H9 (cell line): ENCODE measurements at regions not wholly inside any gene's neighbourhood (a gene's known extent, or its start where the extent isn't known, plus 50 kb on each side); places are given as distances from the start of the nearest gene placed in this dataset.

ENCODE experiments used
- DNase-seq: peaks from one replicate; pipeline ENCODE4 v3.0.0-alpha.2; 2017
- H2AFZ ChIP-seq: one replicate; pipeline ENCODE4 v1.6.1; 2013; ENCODE audit warnings: mild to moderate bottlenecking, low read length, control low read depth, moderate library complexity
- H2AK5ac ChIP-seq: 2 replicates; pipeline ENCODE4 v1.6.1; 2013; ENCODE audit warnings: low read length, control low read depth, mixed read lengths; ENCODE audit not compliant: insufficient read length
- H2BK120ac ChIP-seq: one replicate; pipeline ENCODE4 v1.6.1; 2013; ENCODE audit warnings: low read depth, mild to moderate bottlenecking, low read length, control low read depth, inconsistent platforms; ENCODE audit not compliant: poor library complexity, severe bottlenecking
- H2BK12ac ChIP-seq: 2 replicates; pipeline ENCODE4 v1.6.1; 2013; ENCODE audit warnings: low read length, control low read depth, mixed read lengths, low read depth; ENCODE audit not compliant: insufficient read length
- H2BK15ac ChIP-seq: 2 replicates; pipeline ENCODE4 v1.6.1; 2013; ENCODE audit warnings: low read depth, low read length, control low read depth
- H2BK20ac ChIP-seq: one replicate; pipeline ENCODE4 v1.6.1; 2013; ENCODE audit warnings: low read depth, mild to moderate bottlenecking, low read length, control low read depth, inconsistent platforms; ENCODE audit not compliant: poor library complexity, severe bottlenecking
- H2BK5ac ChIP-seq: 2 replicates; pipeline ENCODE4 v1.6.1; 2013; ENCODE audit warnings: low read length, control low read depth, mixed read lengths; ENCODE audit not compliant: insufficient read length
- H3K14ac ChIP-seq: 2 replicates; pipeline ENCODE4 v1.6.1; 2013; ENCODE audit warnings: low read length, control low read depth; ENCODE audit not compliant: insufficient read depth
- H3K18ac ChIP-seq: 2 replicates; pipeline ENCODE4 v1.6.1; 2013; ENCODE audit warnings: low read depth, mild to moderate bottlenecking, mixed read lengths, low read length, control low read depth; ENCODE audit not compliant: insufficient read length
- H3K23ac ChIP-seq: 2 replicates; pipeline ENCODE4 v1.6.1; 2013; ENCODE audit warnings: low read length, control low read depth, mixed read lengths, low read depth; ENCODE audit not compliant: insufficient read length
- H3K23me2 ChIP-seq: 2 replicates; pipeline ENCODE4 v1.6.1; 2013; ENCODE audit warnings: low read depth, mild to moderate bottlenecking, mixed read lengths, low read length, control low read depth; ENCODE audit not compliant: insufficient read length, poor library complexity, severe bottlenecking
- H3K27ac ChIP-seq: 2 replicates; pipeline ENCODE4 v1.5.1; 2013; ENCODE audit warnings: low read length, control low read depth, mixed read lengths, low read depth; ENCODE audit not compliant: insufficient read length
- H3K27me3 ChIP-seq: 2 replicates; pipeline ENCODE4 v1.6.1; 2013; ENCODE audit warnings: low read length, control low read depth, inconsistent platforms; ENCODE audit not compliant: insufficient read depth
- H3K4ac ChIP-seq: 2 replicates; pipeline ENCODE4 v1.6.1; 2013; ENCODE audit warnings: low read depth, mild to moderate bottlenecking, control low read depth, inconsistent platforms, low read length, moderate library complexity
- H3K4me1 ChIP-seq: 2 replicates; pipeline ENCODE4 v1.6.1; 2013; ENCODE audit warnings: low read length, control low read depth, inconsistent platforms; ENCODE audit not compliant: insufficient read depth
- H3K4me2 ChIP-seq: 2 replicates; pipeline ENCODE4 v1.6.1; 2013; ENCODE audit warnings: low read length, control low read depth, mixed read lengths; ENCODE audit not compliant: insufficient read length, insufficient read depth
- H3K56ac ChIP-seq: 2 replicates; pipeline ENCODE4 v1.6.1; 2013; ENCODE audit warnings: low read depth, mild to moderate bottlenecking, mixed read lengths, low read length, control low read depth; ENCODE audit not compliant: insufficient read length
- H3K79me1 ChIP-seq: 2 replicates; pipeline ENCODE4 v1.6.1; 2013; ENCODE audit warnings: low read depth, mild to moderate bottlenecking, moderate library complexity, low read length, control low read depth, inconsistent platforms; ENCODE audit not compliant: insufficient read depth, poor library complexity, severe bottlenecking
- H3K79me2 ChIP-seq: 2 replicates; pipeline ENCODE4 v1.6.1; 2013; ENCODE audit warnings: low read length, control low read depth, inconsistent platforms; ENCODE audit not compliant: insufficient read depth
- H3K9ac ChIP-seq: 2 replicates; pipeline ENCODE4 v1.6.1; 2013; ENCODE audit warnings: low read length, control low read depth, mixed read lengths; ENCODE audit not compliant: insufficient read length; ENCODE audit errors: extremely low read depth
- H3K9me3 ChIP-seq: one replicate; pipeline ENCODE4 v1.6.1; 2013; ENCODE audit warnings: low read depth, low read length, inconsistent platforms; ENCODE audit not compliant: control insufficient read depth
- H3T11ph ChIP-seq: one replicate; pipeline ENCODE4 v1.6.1; 2013; ENCODE audit warnings: mild to moderate bottlenecking, low read length, control low read depth, inconsistent platforms
- H4K20me1 ChIP-seq: one replicate; pipeline ENCODE4 v1.6.1; 2013; ENCODE audit not compliant: control insufficient read depth, insufficient read length, insufficient read depth
- H4K5ac ChIP-seq: 2 replicates; pipeline ENCODE4 v1.6.1; 2013; ENCODE audit warnings: low read depth, mild to moderate bottlenecking, mixed read lengths, low read length, control low read depth; ENCODE audit not compliant: insufficient read length
- H4K8ac ChIP-seq: replicated peaks from 2 replicates; pipeline ENCODE4 v1.6.1; 2013; ENCODE audit warnings: low read length, control low read depth, mixed read lengths, low read depth; ENCODE audit not compliant: insufficient read length
- H4K91ac ChIP-seq: 2 replicates; pipeline ENCODE4 v1.6.1; 2013; ENCODE audit warnings: low read depth, mild to moderate bottlenecking, moderate library complexity, mixed read lengths, low read length, control low read depth; ENCODE audit not compliant: insufficient read length
- H3K27ac Mint-ChIP-seq, 3 experiments: 2 replicates in 2 of 3; 3 replicates in 1 of 3; pipeline ENCODE4 v1.8.0; 2020 to 2021; ENCODE audit warnings: mixed read lengths in 3 of 3, mild to moderate bottlenecking in 1 of 3, moderate library complexity in 1 of 3
- H3K27me3 Mint-ChIP-seq: 2 replicates; pipeline ENCODE4 v1.8.0; 2021; ENCODE audit warnings: low read depth, mild to moderate bottlenecking, moderate library complexity, mixed read lengths
- H3K36me3 Mint-ChIP-seq, 3 experiments: 2 replicates in 2 of 3; 3 replicates in 1 of 3; pipeline ENCODE4 v1.8.0; 2020 to 2021; ENCODE audit warnings: low read depth in 3 of 3, mixed read lengths in 3 of 3; ENCODE audit not compliant: insufficient read depth in 1 of 3
- H3K4me1 Mint-ChIP-seq, 2 experiments: 2 replicates each; pipeline ENCODE4 v1.8.0; 2020; ENCODE audit warnings: mixed read lengths in 2 of 2
- H3K4me3 Mint-ChIP-seq, 2 experiments: 2 replicates in 1 of 2; 3 replicates in 1 of 2; pipeline ENCODE4 v1.8.0; 2020 to 2021; ENCODE audit warnings: mild to moderate bottlenecking in 2 of 2, mixed read lengths in 2 of 2, moderate library complexity in 1 of 2
- H3K9me3 Mint-ChIP-seq, 2 experiments: 2 replicates in 1 of 2; 3 replicates in 1 of 2; pipeline ENCODE4 v1.8.0; 2020; ENCODE audit warnings: mild to moderate bottlenecking in 2 of 2, mixed read lengths in 2 of 2, moderate library complexity in 1 of 2
- CTCF ChIP-seq: fragments of 200-600 bp; sonication (generic); conservative IDR thresholded peaks from 3 replicates; pipeline ENCODE4 v1.8.0; 2021; ENCODE audit warnings: antibody characterized with exemption, mild to moderate bottlenecking
- WGBS: extraction: QIAGEN DNeasy Blood & Tissue Kit; methylation state at CpG from one replicate; pipeline ENCODE4 v1.1.7; 2013; ENCODE audit warnings: missing lambda C conversion rate, low lambda C conversion rate, mixed read lengths; ENCODE audit not compliant: insufficient read length; ENCODE audit errors: extremely low coverage; 5-methylcytosine and 5-hydroxymethylcytosine counted together

GRCh38 chr21:24260751-24261150 lies 1346.5 kb downstream of the MRPL39 start:
- no peak overlapping the region for H3K9ac ChIP-seq
- H3K4me3 Mint-ChIP-seq, result no peak overlapping the region
- H4K5ac ChIP-seq, result no peak overlapping the region
- no peak overlapping the region for H4K91ac ChIP-seq
- peaks cover 0 to 13% (median 3%) of the 10 kb centered on the region in 3 experiments; a peak in 3 of 7 replicates for H3K36me3 Mint-ChIP-seq
- no peaks in the 10 kb centered on the region for H4K20me1 ChIP-seq
- H3K18ac ChIP-seq, result no peak overlapping the region
- H3K79me2 ChIP-seq, result no peaks in the 10 kb centered on the region
- no peak overlapping the region for H2AK5ac ChIP-seq
- no peaks in the 10 kb centered on the region for H3K4me1 Mint-ChIP-seq
- no peak overlapping the region for H4K8ac ChIP-seq
- H3K4ac ChIP-seq, result no peak overlapping the region
- no CpG with 5 or more reads among the region's 3 CpGs for WGBS
- H3T11ph ChIP-seq, result no peak overlapping the region
- no peak overlapping the region for H2BK12ac ChIP-seq
- DNase-seq, result no peak
- H2AFZ ChIP-seq, result no peak overlapping the region
- no peaks in the 10 kb centered on the region for H3K27me3 Mint-ChIP-seq
- no peaks in the 10 kb centered on the region for H3K23me2 ChIP-seq
- no peak overlapping the region for H3K56ac ChIP-seq
- H3K4me1 ChIP-seq, result no peaks in the 10 kb centered on the region
- H3K23ac ChIP-seq, result no peak overlapping the region
- no peak overlapping the region for H2BK15ac ChIP-seq
- no peak overlapping the region for H3K14ac ChIP-seq
- no peak overlapping the region for H2BK20ac ChIP-seq
- no peak overlapping the region for H2BK120ac ChIP-seq
- H2BK5ac ChIP-seq, result no peak overlapping the region
- no peak overlapping the region for H3K27ac Mint-ChIP-seq
- H3K27ac ChIP-seq, result no peak overlapping the region
- TF ChIP-seq CTCF, result no peak
- no peaks in the 10 kb centered on the region for H3K9me3 ChIP-seq
- H3K27me3 ChIP-seq, result no peaks in the 10 kb centered on the region
- H3K9me3 Mint-ChIP-seq, result peaks cover 42 to 44% of the 10 kb centered on the region in 2 experiments
- no peaks in the 10 kb centered on the region for H3K79me1 ChIP-seq
- no peak overlapping the region for H3K4me2 ChIP-seq
